PC-9 (cell line): ENCODE measurements at regions not wholly inside any gene's neighbourhood (a gene's known extent, or its start where the extent isn't known, plus 50 kb on each side); places are given as distances from the start of the nearest gene placed in this dataset.
A peak's percentile ranks its signal among the peaks of the same experiment; 100 is the strongest.

Experiments
- BruUV-seq: library from RNA; stranded (reverse); fragments of 400-500 nt; replicated peaks from 2 replicates; lab custom pipeline; 2021; lab: Mats Ljungman, UMichigan
- CTCF ChIA-PET: fragments of 300-600 bp; sonication (Branson Sonifier 250); formaldehyde crosslinking; loops from one replicate; lab custom pipeline; 2022; ENCODE audit warnings: antibody characterized with exemption; lab: Charles Lee
- POLR2A ChIA-PET: fragments of 300-600 bp; sonication (Branson Sonifier 250); formaldehyde crosslinking; loops from one replicate; lab custom pipeline; 2022; ENCODE audit warnings: antibody characterized with exemption; ENCODE audit not compliant: unreplicated experiment; lab: Charles Lee
- DNase-seq, 2 experiments: peaks; one replicate each; pipeline versions ENCODE4 v3.0.0 to v3.0.0-alpha.2; 2015 to 2022; ENCODE audit warnings: mixed read lengths in 1 of 2
- H2AFZ ChIP-seq: fragments of 200-600 bp; sonication (generic); 2 replicates; pipeline ENCODE4 v1.8.1; 2017; ENCODE audit warnings: antibody characterized with exemption
- H3F3A ChIP-seq: fragments of 200-600 bp; sonication (generic); 2 replicates; pipeline ENCODE4 v1.8.1; 2017; ENCODE audit warnings: antibody characterized with exemption, mild to moderate bottlenecking, low read depth; ENCODE audit not compliant: insufficient read depth
- H3K27ac ChIP-seq: fragments of 200-600 bp; sonication (generic); 2 replicates; pipeline ENCODE4 v1.6.1; 2016; ENCODE audit warnings: mixed run types
- H3K27me3 ChIP-seq: fragments of 200-600 bp; sonication (generic); 2 replicates; pipeline ENCODE4 v1.6.1; 2016; ENCODE audit warnings: low read depth, mixed run types; ENCODE audit not compliant: insufficient read depth
- H3K36me3 ChIP-seq: fragments of 200-600 bp; sonication (generic); 2 replicates; pipeline ENCODE4 v1.6.1; 2016; ENCODE audit warnings: low read depth, mixed run types
- H3K4me1 ChIP-seq: fragments of 200-600 bp; sonication (generic); replicated peaks from 2 replicates; pipeline ENCODE4 v1.6.1; 2016; ENCODE audit warnings: mixed run types; ENCODE audit not compliant: insufficient read depth
- H3K4me2 ChIP-seq: fragments of 200-600 bp; sonication (generic); 2 replicates; pipeline ENCODE4 v1.6.1; 2017; ENCODE audit warnings: mixed run types
- H3K4me3 ChIP-seq: fragments of 200-600 bp; sonication (generic); 2 replicates; pipeline ENCODE4 v1.6.1; 2016; ENCODE audit warnings: mixed run types
- H3K79me2 ChIP-seq: fragments of 200-600 bp; sonication (generic); 2 replicates; pipeline ENCODE4 v1.6.1; 2017; ENCODE audit warnings: low read depth, mixed run types
- H3K9me2 ChIP-seq: fragments of 200-600 bp; sonication (generic); 2 replicates; pipeline ENCODE4 v1.8.1; 2017; ENCODE audit warnings: mild to moderate bottlenecking; ENCODE audit not compliant: insufficient read depth
- H3K9me3 ChIP-seq: fragments of 200-600 bp; sonication (generic); 2 replicates; pipeline ENCODE4 v1.8.1; 2016; ENCODE audit warnings: low read depth; ENCODE audit not compliant: insufficient read depth
- H4K20me1 ChIP-seq: fragments of 200-600 bp; sonication (generic); 2 replicates; pipeline ENCODE4 v1.8.1; 2017; ENCODE audit not compliant: insufficient read depth
- CTCF ChIP-seq: fragments of 200-600 bp; sonication (generic); conservative IDR thresholded peaks from 2 replicates; pipeline ENCODE4 v1.6.1; 2017; ENCODE audit warnings: mixed run types, antibody characterized with exemption, mild to moderate bottlenecking, moderate library complexity
- EZH2 ChIP-seq: fragments of 200-600 bp; sonication (generic); IDR thresholded peaks from 2 replicates; pipeline ENCODE4 v1.8.0; 2017; ENCODE audit warnings: antibody characterized with exemption, low read depth
- intact Hi-C: fragments of 100-400 bp; cut with micrococcal nuclease; formaldehyde crosslinking; loops from one replicate; pipeline ENCODE4 v1.10.0; 2022; ENCODE audit not compliant: unreplicated experiment

- Histone ChIP-seq H3K9me2 (no peaks in the 10 kb centered on the region), H3K27ac (no peak overlapping the region), H3F3A (no peaks in the 10 kb centered on the region), H3K4me3 (no peak overlapping the region), H3K4me1 (0 out of 2 replicates have a peak, but pooled peaks cover 5% of the 10 kb centered on the region), H2AFZ (no peak overlapping the region), H3K79me2 (no peaks in the 10 kb centered on the region), H3K27me3 (no peaks in the 10 kb centered on the region), H3K36me3 (no peaks in the 10 kb centered on the region), H3K4me2 (no peak overlapping the region), H3K9me3 (0 out of 2 replicates have a peak, but pooled peaks cover 4% of the 10 kb centered on the region), H4K20me1 (no peaks in the 10 kb centered on the region)
- ChIA-PET POLR2A (interaction anchor here (0.6 to 0.7 kb wide), 3 partner anchors 11 to 80 kb away, joined by 4 to 9 read pairs (median 4); partner anchors contain the start of gene ATF3), CTCF (interaction anchor here (0.7 to 1.2 kb wide), 2 partner anchors 10 to 284 kb away, joined by 5 to 13 read pairs; no protein-coding TSS in a partner anchor)
- TF ChIP-seq EZH2 (no peak), CTCF (no peak)
- no peak for DNase-seq
- intact Hi-C loops, result no loop called here
- BruUV-seq, result no TSS peak
Measured at GRCh38 chr1:212528501-212528900, 80.1 kb upstream of the ATF3 start.

GRCh38 chr1:212529211-212529741, 79.3 kb upstream of the ATF3 start:
- intact Hi-C loops, result no loop called here
- H3K4me3 ChIP-seq, result no peak overlapping the region
- H3K9me3 ChIP-seq, result 0 out of 2 replicates have a peak, but pooled peaks cover 4% of the 10 kb centered on the region
- H3K27me3 ChIP-seq, result no peaks in the 10 kb centered on the region
- H3K36me3 ChIP-seq, result no peaks in the 10 kb centered on the region
- no peaks in the 10 kb centered on the region for H3K79me2 ChIP-seq
- BruUV-seq, result no TSS peak
- H3K4me1 ChIP-seq, result 0 out of 2 replicates have a peak, but pooled peaks cover 4% of the 10 kb centered on the region
- no peak overlapping the region for H2AFZ ChIP-seq
- no peaks in the 10 kb centered on the region for H3K9me2 ChIP-seq
- DNase-seq, result no peak
- ChIA-PET POLR2A (interaction anchor here (0.7 kb wide), 2 partner anchors 10 to 79 kb away, joined by 4 to 9 read pairs; partner anchors contain the start of gene ATF3), CTCF (interaction anchor here (0.7 kb wide), 1 partner anchor 284 kb away, joined by 5 read pairs; no protein-coding TSS in a partner anchor)
- H4K20me1 ChIP-seq, result no peaks in the 10 kb centered on the region
- no peaks in the 10 kb centered on the region for H3F3A ChIP-seq
- H3K27ac ChIP-seq, result no peak overlapping the region
- H3K4me2 ChIP-seq, result no peak overlapping the region
- TF ChIP-seq CTCF (no peak), EZH2 (no peak)

- no peaks in the 10 kb centered on the region for H3K79me2 ChIP-seq
- DNase-seq, result peak in 1 of 2 experiments; percentile 59
- ChIA-PET POLR2A (no interaction called here), CTCF (no interaction called here)
- no peaks in the 10 kb centered on the region for H3K9me2 ChIP-seq
- TF ChIP-seq EZH2 (no peak), CTCF (no peak)
- H2AFZ ChIP-seq, result no peak overlapping the region
- no peaks in the 10 kb centered on the region for H3F3A ChIP-seq
- no peaks in the 10 kb centered on the region for H4K20me1 ChIP-seq
- 0 out of 2 replicates have a peak, but pooled peaks cover 4% of the 10 kb centered on the region for H3K9me3 ChIP-seq
- H3K4me2 ChIP-seq, result no peak overlapping the region
- H3K27ac ChIP-seq, result peak overlapping the region; percentile 23; the same call in 1 of the 2 replicates
- H3K27me3 ChIP-seq, result no peaks in the 10 kb centered on the region
- H3K36me3 ChIP-seq, result no peaks in the 10 kb centered on the region
- H3K4me3 ChIP-seq, result no peak overlapping the region
- no TSS peak for BruUV-seq
- H3K4me1 ChIP-seq, result peaks cover 4% of the 10 kb centered on the region
- intact Hi-C loops, result no loop called here
Measured at GRCh38 chr1:212531267-212531666, 77.3 kb upstream of the ATF3 start.
